ENCODE measurements at regions not wholly inside any gene's neighbourhood (a gene's known extent, or its start where the extent isn't known, plus 50 kb on each side); places are given as distances from the start of the nearest gene placed in this dataset.
"Not testable (repeated sequence)": the region's sequence is repeated elsewhere in the genome, so short reads cannot be mapped to it uniquely, and the experiment has no call there.

- TF ChIP-seq CTCF (IDR thresholded peaks at IDR 0.05; ENCODE audit: low read depth, low read length, poor library complexity, severe bottlenecking); EZH2phosphoT487 (IDR thresholded peaks at IDR 0.05; ENCODE audit: borderline replicate concordance, low read length): not testable (repeated sequence)
Measured at GRCh38 chr1:161422914-161423313, 55.2 kb upstream of the CFAP126 start.
